SHP77 treated with DMSO at 0.1 percent for 48 hours (cell line): ENCODE measurements at regions not wholly inside any gene's neighbourhood (a gene's known extent, or its start where the extent isn't known, plus 50 kb on each side); places are given as distances from the start of the nearest gene placed in this dataset.

Experiments used
- DNase-seq: peaks from one replicate; lab custom pipeline; 2025; lab: John Stamatoyannopoulos, UW

- DNase-seq: no peak
Measured at GRCh38 chr2:155389224-155389623, 690.7 kb downstream of the KCNJ3 start.

- DNase-seq: no peak
Measured at GRCh38 chr2:155384555-155385123, 686.1 kb downstream of the KCNJ3 start.

GRCh38 chr2:155382776-155383175 is 684.3 kb downstream of the KCNJ3 start:
- peak; percentile 8 for DNase-seq

GRCh38 chr2:155381436-155381835 is 682.9 kb downstream of the KCNJ3 start:
- DNase-seq: no peak

- no peak for DNase-seq
Measured at GRCh38 chr2:155379494-155379893, 681.0 kb downstream of the KCNJ3 start.

- peak; percentile 3 for DNase-seq
Measured at GRCh38 chr2:155377931-155378444, 679.5 kb downstream of the KCNJ3 start.

- DNase-seq: peak; percentile 39
Measured at GRCh38 chr2:155377266-155377680, 678.8 kb downstream of the KCNJ3 start.

GRCh38 chr2:155372969-155373368 is 674.5 kb downstream of the KCNJ3 start:
- DNase-seq: peak; percentile 2

- DNase-seq: no peak
Measured at GRCh38 chr2:155368934-155369333, 670.4 kb downstream of the KCNJ3 start.

GRCh38 chr2:155364766-155365165 is 666.3 kb downstream of the KCNJ3 start:
- no peak for DNase-seq

- no peak for DNase-seq
Measured at GRCh38 chr2:155363349-155363888, 664.9 kb downstream of the KCNJ3 start.

- no peak for DNase-seq
Measured at GRCh38 chr2:155357172-155357571, 658.7 kb downstream of the KCNJ3 start.

- DNase-seq: no peak
Measured at GRCh38 chr2:155356250-155356649, 657.8 kb downstream of the KCNJ3 start.

GRCh38 chr2:155350783-155351580 is 652.5 kb downstream of the KCNJ3 start:
- no peak for DNase-seq

GRCh38 chr2:155332016-155332415 is 633.5 kb downstream of the KCNJ3 start:
- no peak for DNase-seq

- DNase-seq: no peak
Measured at GRCh38 chr2:155320236-155320635, 621.7 kb downstream of the KCNJ3 start.

- DNase-seq: no peak
Measured at GRCh38 chr2:155318710-155319109, 620.2 kb downstream of the KCNJ3 start.

GRCh38 chr2:155315768-155316167 is 617.3 kb downstream of the KCNJ3 start:
- no peak for DNase-seq

- peak; percentile 8 for DNase-seq
Measured at GRCh38 chr2:155310589-155310988, 612.1 kb downstream of the KCNJ3 start.

- DNase-seq: no peak
Measured at GRCh38 chr2:155309483-155309882, 611.0 kb downstream of the KCNJ3 start.

- no peak for DNase-seq
Measured at GRCh38 chr2:155308367-155309009, 610.0 kb downstream of the KCNJ3 start.

GRCh38 chr2:155301221-155301620 is 602.7 kb downstream of the KCNJ3 start:
- DNase-seq: no peak

- no peak for DNase-seq
Measured at GRCh38 chr2:155298001-155298400, 599.5 kb downstream of the KCNJ3 start.
